Astrocyte of the spinal cord (primary cell): ENCODE measurements at regions not wholly inside any gene's neighbourhood (a gene's known extent, or its start where the extent isn't known, plus 50 kb on each side); places are given as distances from the start of the nearest gene placed in this dataset.

ENCODE experiments used
- DNase-seq: peaks from one replicate; pipeline ENCODE4 v3.0.0; 2011; ENCODE audit warnings: low read depth, low spot score
- H3K4me3 ChIP-seq: 2 replicates; pipeline ENCODE4 v1.5.1; 2011; ENCODE audit warnings: low read depth, mild to moderate bottlenecking, low read length, moderate library complexity
- in situ Hi-C: cut with HindIII; loops from 2 replicates; pipeline ENCODE4 v1.10.0; 2017; ENCODE audit warnings: low sequenced_read_pairs
- TF ChIP-seq, protein P1 (sequence below): IDR thresholded peaks from 2 replicates; pipeline ENCODE4 v1.5.1; 2012; ENCODE audit warnings: low read depth, mild to moderate bottlenecking, low read length, inconsistent platforms

DNA sequence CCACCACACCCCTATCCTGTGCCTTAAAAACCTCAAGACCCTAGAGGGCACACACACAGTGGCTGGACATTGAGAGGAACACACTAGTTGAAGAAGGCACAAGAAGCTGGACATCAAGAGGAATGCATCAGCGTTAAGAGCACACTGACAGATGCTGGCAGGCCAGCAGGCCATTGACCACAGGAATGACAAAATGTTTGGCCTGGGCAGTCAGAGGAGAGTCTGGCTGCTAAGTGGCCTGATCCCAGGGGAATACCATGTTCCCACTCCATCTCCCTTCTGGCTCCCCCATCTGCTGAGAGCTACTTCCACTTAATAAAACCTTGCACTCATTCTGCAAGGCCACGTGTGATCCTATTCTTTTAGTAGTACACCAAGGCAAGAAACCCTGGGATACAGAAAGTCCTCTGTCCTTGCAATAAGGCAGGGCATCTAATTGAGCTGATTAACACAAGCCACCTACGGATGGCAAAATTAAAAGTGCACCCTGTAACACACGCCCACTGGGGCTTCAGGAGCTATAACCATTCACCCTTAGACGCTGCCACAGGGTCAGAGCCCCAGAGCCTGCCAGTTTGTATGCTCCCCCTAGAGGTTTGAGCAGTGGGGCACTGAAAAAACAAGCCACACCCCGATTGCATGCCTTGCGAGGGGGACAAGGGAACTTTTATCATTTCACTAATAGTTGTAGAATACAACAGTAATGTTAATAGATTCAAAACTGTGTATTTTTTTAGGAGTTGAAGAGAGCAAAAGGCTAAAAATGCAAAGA, 1216.1 kb upstream of the NCAM2 start:
- in situ Hi-C loops = no loop called here
- DNase-seq = no peak
- H3K4me3 ChIP-seq = no peak overlapping the region
- TF ChIP-seq, protein P1, sequence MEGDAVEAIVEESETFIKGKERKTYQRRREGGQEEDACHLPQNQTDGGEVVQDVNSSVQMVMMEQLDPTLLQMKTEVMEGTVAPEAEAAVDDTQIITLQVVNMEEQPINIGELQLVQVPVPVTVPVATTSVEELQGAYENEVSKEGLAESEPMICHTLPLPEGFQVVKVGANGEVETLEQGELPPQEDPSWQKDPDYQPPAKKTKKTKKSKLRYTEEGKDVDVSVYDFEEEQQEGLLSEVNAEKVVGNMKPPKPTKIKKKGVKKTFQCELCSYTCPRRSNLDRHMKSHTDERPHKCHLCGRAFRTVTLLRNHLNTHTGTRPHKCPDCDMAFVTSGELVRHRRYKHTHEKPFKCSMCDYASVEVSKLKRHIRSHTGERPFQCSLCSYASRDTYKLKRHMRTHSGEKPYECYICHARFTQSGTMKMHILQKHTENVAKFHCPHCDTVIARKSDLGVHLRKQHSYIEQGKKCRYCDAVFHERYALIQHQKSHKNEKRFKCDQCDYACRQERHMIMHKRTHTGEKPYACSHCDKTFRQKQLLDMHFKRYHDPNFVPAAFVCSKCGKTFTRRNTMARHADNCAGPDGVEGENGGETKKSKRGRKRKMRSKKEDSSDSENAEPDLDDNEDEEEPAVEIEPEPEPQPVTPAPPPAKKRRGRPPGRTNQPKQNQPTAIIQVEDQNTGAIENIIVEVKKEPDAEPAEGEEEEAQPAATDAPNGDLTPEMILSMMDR = no peak

DNA sequence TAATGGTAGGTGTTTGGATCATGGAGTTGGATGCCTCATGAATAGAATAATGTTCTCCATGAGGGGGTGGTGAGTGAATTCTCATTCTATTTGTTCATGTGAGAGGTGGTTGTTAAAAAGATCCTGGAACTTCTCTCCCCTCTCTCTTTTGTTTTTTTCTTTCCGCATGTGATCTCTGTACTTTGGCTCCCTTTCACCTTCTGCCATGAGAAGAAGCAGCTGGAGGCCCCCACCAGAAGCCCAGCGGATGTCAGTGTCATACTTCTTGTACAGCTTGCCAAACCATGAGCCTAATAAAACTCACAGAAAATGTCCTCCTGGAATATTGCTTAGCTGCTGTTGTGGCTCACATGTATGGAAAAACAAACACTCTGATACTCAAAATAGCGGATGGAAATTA, 1212.3 kb upstream of the NCAM2 start:
- in situ Hi-C loops = no loop called here
- no peak for DNase-seq
- TF ChIP-seq, protein P1 = no peak
- H3K4me3 ChIP-seq = no peak overlapping the region

DNA sequence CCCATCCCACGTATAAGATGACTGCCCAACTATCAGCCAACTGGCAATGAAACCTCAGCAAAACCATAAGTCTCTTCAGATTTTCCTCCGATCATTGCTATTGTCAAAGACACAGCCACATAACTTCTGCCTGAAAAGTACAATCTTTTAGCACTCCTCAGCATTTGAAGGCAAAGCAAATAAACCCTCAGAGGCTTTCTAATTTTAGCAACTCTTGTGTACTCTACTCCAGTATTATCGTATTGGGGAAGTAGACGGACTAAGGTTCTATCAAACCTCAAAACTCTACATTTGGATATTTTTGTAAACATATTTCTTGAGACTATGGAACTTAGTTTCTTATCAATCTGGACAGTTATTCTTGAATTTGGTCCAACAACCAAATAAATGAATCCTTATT, 1206.2 kb upstream of the NCAM2 start:
- in situ Hi-C loops = no loop called here
- DNase-seq = no peak
- H3K4me3 ChIP-seq = no peak overlapping the region
- TF ChIP-seq, protein P1 = no peak

DNA sequence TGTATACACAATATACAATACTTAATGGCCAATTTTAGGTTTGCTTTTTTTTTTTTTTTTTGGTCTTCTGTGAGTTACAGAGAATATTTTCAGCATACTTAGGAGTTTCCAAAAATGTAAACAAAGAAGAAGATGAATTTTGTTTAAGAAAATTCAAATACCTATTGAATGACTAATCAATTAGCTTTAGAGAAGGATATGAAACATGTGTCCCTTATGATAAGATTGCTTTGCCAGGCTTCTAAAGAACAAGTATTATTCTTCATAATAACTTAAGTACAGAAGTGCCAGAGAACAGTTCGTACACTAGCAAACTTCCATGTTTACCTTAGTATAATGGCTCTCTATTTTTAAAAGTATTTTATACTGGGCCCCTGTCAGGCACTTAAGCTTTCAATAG, 1191.0 kb upstream of the NCAM2 start:
- in situ Hi-C loops = no loop called here
- no peak for DNase-seq
- TF ChIP-seq, protein P1 = no peak
- no peak overlapping the region for H3K4me3 ChIP-seq

DNA sequence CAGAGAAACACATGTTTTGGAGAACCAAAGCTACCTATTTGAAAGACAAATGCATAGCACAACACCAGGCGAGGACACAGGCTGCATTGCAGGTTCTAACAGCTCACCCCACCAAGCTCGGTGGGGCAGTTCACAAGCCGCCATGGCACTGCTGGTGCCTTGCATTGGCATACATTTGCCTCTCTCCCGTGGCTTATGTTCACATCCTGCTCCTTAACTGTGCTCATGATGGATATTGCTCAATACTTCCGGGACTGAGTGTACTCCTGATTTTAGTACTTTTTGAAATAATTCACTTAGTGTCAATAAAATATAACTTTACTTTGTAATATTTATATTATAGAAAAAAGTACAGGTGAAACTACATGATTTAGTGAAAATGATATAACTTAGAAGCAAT, 1187.4 kb upstream of the NCAM2 start:
- H3K4me3 ChIP-seq = no peak overlapping the region
- in situ Hi-C loops = no loop called here
- no peak for DNase-seq
- TF ChIP-seq, protein P1 = no peak

DNA sequence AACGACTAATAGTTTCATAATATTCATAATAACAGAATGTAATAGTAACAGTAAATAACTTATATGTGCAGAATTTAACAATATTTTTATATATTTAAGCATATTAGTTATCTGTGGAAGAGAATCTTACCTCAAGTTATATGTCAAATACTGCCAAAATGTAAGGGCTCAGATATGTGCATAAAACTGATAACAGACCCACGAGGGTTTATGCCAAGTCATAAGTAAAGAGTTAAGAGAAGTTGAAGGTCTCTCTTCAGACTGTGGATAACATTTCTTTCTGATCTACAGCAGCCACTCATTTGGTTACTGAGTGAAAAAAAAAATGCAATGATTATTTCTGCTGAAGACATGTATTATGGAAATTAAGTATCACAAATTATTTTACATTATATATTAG, 1167.8 kb upstream of the NCAM2 start:
- no peak overlapping the region for H3K4me3 ChIP-seq
- TF ChIP-seq, protein P1 = no peak
- no peak for DNase-seq
- in situ Hi-C loops = no loop called here
